ENCODE measurements at regions not wholly inside any gene's neighbourhood (a gene's known extent, or its start where the extent isn't known, plus 50 kb on each side); places are given as distances from the start of the nearest gene placed in this dataset.

- Histone ChIP-seq H3K79me2 (ENCODE audit: control insufficient read depth, insufficient read depth, low read length) (no peaks in the 10 kb centered on the region), H3K4me2 (ENCODE audit: insufficient read depth, low read length) (no peak overlapping the region), H3K4me3 (replicated peaks in 1 of 3; ENCODE audit: insufficient read depth in 1 of 3, low read depth in 1 of 3, low read length in 3 of 3) (no peak overlapping the region), H3K27me3 (ENCODE audit: control insufficient read depth in 2 of 2, insufficient read depth in 2 of 2, low read length in 2 of 2) (no peaks in the 10 kb centered on the region), H3K9ac (replicated peaks; ENCODE audit: extremely low read depth, insufficient read depth, low read length) (no peak overlapping the region), H3K36me3 (ENCODE audit: control insufficient read depth in 2 of 2, extremely low read depth in 1 of 2, insufficient read depth in 2 of 2, low read length in 2 of 2) (no peaks in the 10 kb centered on the region), H3K9me1 (replicated peaks; ENCODE audit: control insufficient read depth, extremely low read depth, insufficient read depth, low read length) (no peaks in the 10 kb centered on the region), H2AFZ (ENCODE audit: low read depth, low read length) (no peak overlapping the region), H3K9me3 (replicated peaks; ENCODE audit: control insufficient read depth, insufficient read depth, low read length) (no peaks in the 10 kb centered on the region), H3K4me1 (ENCODE audit: control insufficient read depth, extremely low read depth, insufficient read depth, low read length) (no peaks in the 10 kb centered on the region), H4K20me1 (replicated peaks; ENCODE audit: control insufficient read depth, extremely low read depth, insufficient read depth, low read length) (no peaks in the 10 kb centered on the region), H3K27ac (ENCODE audit: insufficient read depth, low read depth, low read length) (no peak overlapping the region)
- CTCF ChIA-PET = interaction anchor here (1.3 to 1.7 kb wide), 2 partner anchors 20 to 29 kb away, joined by 3 to 6 read pairs; no protein-coding TSS in a partner anchor
- dilution Hi-C loops (cut with MboI; ENCODE audit: extremely low pct_ligation_motif_present, low sequenced_read_pairs) = no loop called here
- DNase-seq (ENCODE audit: low read depth, low spot score) = no peak
- POLR2A ChIA-PET = no interaction called here
- no TSS peak for BruUV-seq (replicated peaks)
- TF ChIP-seq MYC (IDR thresholded peaks at IDR 0.05; ENCODE audit: low read depth, low read length) = no peak
- intact Hi-C loops (cut with micrococcal nuclease) = no loop called here
- no peak for FAIRE-seq
These were observed 101.1 kb downstream of the S1PR1 start for GRCh38 chr1:101337968-101338367.

GRCh38 chr1:101338714-101339430, 102.1 kb downstream of the S1PR1 start:
- Histone ChIP-seq H3K79me2 (ENCODE audit: control insufficient read depth, insufficient read depth, low read length) (no peaks in the 10 kb centered on the region), H3K36me3 (ENCODE audit: control insufficient read depth in 2 of 2, extremely low read depth in 1 of 2, insufficient read depth in 2 of 2, low read length in 2 of 2) (no peaks in the 10 kb centered on the region), H4K20me1 (replicated peaks; ENCODE audit: control insufficient read depth, extremely low read depth, insufficient read depth, low read length) (no peaks in the 10 kb centered on the region), H3K9ac (replicated peaks; ENCODE audit: extremely low read depth, insufficient read depth, low read length) (no peak overlapping the region), H3K27ac (ENCODE audit: insufficient read depth, low read depth, low read length) (no peak overlapping the region), H2AFZ (ENCODE audit: low read depth, low read length) (no peak overlapping the region), H3K9me3 (replicated peaks; ENCODE audit: control insufficient read depth, insufficient read depth, low read length) (no peaks in the 10 kb centered on the region), H3K4me2 (ENCODE audit: insufficient read depth, low read length) (no peak overlapping the region), H3K9me1 (replicated peaks; ENCODE audit: control insufficient read depth, extremely low read depth, insufficient read depth, low read length) (no peaks in the 10 kb centered on the region), H3K27me3 (ENCODE audit: control insufficient read depth in 2 of 2, insufficient read depth in 2 of 2, low read length in 2 of 2) (no peaks in the 10 kb centered on the region), H3K4me1 (ENCODE audit: control insufficient read depth, extremely low read depth, insufficient read depth, low read length) (no peaks in the 10 kb centered on the region), H3K4me3 (replicated peaks in 1 of 3; ENCODE audit: insufficient read depth in 1 of 3, low read depth in 1 of 3, low read length in 3 of 3) (no peak overlapping the region)
- dilution Hi-C loops (cut with MboI; ENCODE audit: extremely low pct_ligation_motif_present, low sequenced_read_pairs) = no loop called here
- intact Hi-C loops (cut with micrococcal nuclease) = no loop called here
- FAIRE-seq (no peak), DNase-seq (ENCODE audit: low read depth, low spot score) (no peak)
- no TSS peak for BruUV-seq (replicated peaks)
- no peak for TF ChIP-seq MAX (IDR thresholded peaks at IDR 0.05; ENCODE audit: insufficient read depth, insufficient read length)
- TF ChIP-seq JUN (IDR thresholded peaks at IDR 0.05; ENCODE audit: borderline replicate concordance, insufficient read depth, insufficient read length, low read depth) = no peak
- no peak for TF ChIP-seq FOS (IDR thresholded peaks at IDR 0.05; ENCODE audit: borderline replicate concordance, insufficient read depth, low read length)
- TF ChIP-seq GATA2 (IDR thresholded peaks at IDR 0.05; ENCODE audit: insufficient read depth, insufficient read length, low read depth, low read length) = no peak
- no peak for TF ChIP-seq POLR2A (IDR thresholded peaks at IDR 0.05; ENCODE audit: low read depth, low read length)
- TF ChIP-seq CTCF (IDR thresholded peaks at IDR 0.05; ENCODE audit: extremely low read depth in 1 of 2, insufficient read depth in 1 of 2, low read depth in 1 of 2, low read length in 2 of 2) = no peak
- TF ChIP-seq MYC (IDR thresholded peaks at IDR 0.05; ENCODE audit: low read depth, low read length) = no peak
- TF ChIP-seq POLR2AphosphoS5 (IDR thresholded peaks at IDR 0.05; ENCODE audit: insufficient read depth, low read depth, low read length) = no peak
- TF ChIP-seq EZH2 (IDR thresholded peaks at IDR 0.05; ENCODE audit: borderline replicate concordance, low read depth, low read length, severe bottlenecking) = no peak
- POLR2A ChIA-PET = no interaction called here
- CTCF ChIA-PET = interaction anchor here (1.3 to 1.7 kb wide), 2 partner anchors 21 to 30 kb away, joined by 3 to 6 read pairs; no protein-coding TSS in a partner anchor
